NB4 (cell line): ENCODE measurements at regions not wholly inside any gene's neighbourhood (a gene's known extent, or its start where the extent isn't known, plus 50 kb on each side); places are given as distances from the start of the nearest gene placed in this dataset.

Source experiments
- DNase-seq: peaks from one replicate; pipeline ENCODE4 v3.0.0; 2010; ENCODE audit warnings: low read depth
- H3K4me3 ChIP-seq: one replicate; pipeline ENCODE4 v1.5.1; 2011; ENCODE audit warnings: mild to moderate bottlenecking, low read depth, low read length, moderate library complexity
- MYC ChIP-seq: IDR thresholded peaks from 2 replicates; pipeline ENCODE4 v1.6.1; 2011; ENCODE audit warnings: low read depth, low read length
- POLR2A ChIP-seq: IDR thresholded peaks from 2 replicates; pipeline ENCODE4 v1.6.1; 2011; ENCODE audit warnings: mild to moderate bottlenecking; ENCODE audit not compliant: insufficient read length; ENCODE audit errors: extremely low read depth
- TF ChIP-seq, protein P1 (sequence below): IDR thresholded peaks from one replicate; pipeline ENCODE4 v1.5.1; 2012; ENCODE audit warnings: low read depth, low read length
- TF ChIP-seq, protein P2 (sequence below): IDR thresholded peaks from 2 replicates; pipeline ENCODE4 v1.6.1; 2011; ENCODE audit warnings: low read depth, low read length

DNA sequence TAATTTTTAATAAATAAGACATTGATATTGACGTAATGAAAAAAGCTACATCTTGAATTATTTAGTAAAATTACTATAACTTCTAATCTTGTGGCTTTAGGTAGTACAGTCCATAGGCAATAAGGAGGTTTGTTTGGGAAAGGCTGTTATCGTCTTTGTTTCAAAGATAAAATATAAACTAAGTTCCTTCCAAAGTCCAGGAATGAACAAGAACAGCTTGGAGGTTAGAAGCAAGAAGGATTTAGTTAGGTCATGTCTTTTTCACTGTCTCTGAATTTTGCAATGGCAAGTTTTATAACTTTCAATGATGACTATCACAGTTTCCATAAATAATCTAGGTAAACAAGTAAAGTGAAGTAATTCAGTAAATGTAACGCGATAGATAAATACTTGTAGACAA, 106.9 kb upstream of the OLFM3 start:
- H3K4me3 ChIP-seq = no peak overlapping the region
- TF ChIP-seq, protein P1, sequence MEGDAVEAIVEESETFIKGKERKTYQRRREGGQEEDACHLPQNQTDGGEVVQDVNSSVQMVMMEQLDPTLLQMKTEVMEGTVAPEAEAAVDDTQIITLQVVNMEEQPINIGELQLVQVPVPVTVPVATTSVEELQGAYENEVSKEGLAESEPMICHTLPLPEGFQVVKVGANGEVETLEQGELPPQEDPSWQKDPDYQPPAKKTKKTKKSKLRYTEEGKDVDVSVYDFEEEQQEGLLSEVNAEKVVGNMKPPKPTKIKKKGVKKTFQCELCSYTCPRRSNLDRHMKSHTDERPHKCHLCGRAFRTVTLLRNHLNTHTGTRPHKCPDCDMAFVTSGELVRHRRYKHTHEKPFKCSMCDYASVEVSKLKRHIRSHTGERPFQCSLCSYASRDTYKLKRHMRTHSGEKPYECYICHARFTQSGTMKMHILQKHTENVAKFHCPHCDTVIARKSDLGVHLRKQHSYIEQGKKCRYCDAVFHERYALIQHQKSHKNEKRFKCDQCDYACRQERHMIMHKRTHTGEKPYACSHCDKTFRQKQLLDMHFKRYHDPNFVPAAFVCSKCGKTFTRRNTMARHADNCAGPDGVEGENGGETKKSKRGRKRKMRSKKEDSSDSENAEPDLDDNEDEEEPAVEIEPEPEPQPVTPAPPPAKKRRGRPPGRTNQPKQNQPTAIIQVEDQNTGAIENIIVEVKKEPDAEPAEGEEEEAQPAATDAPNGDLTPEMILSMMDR = no peak
- TF ChIP-seq, protein P2, sequence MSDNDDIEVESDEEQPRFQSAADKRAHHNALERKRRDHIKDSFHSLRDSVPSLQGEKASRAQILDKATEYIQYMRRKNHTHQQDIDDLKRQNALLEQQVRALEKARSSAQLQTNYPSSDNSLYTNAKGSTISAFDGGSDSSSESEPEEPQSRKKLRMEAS = no peak
- no peak for TF ChIP-seq POLR2A
- TF ChIP-seq MYC = no peak
- DNase-seq = no peak

DNA sequence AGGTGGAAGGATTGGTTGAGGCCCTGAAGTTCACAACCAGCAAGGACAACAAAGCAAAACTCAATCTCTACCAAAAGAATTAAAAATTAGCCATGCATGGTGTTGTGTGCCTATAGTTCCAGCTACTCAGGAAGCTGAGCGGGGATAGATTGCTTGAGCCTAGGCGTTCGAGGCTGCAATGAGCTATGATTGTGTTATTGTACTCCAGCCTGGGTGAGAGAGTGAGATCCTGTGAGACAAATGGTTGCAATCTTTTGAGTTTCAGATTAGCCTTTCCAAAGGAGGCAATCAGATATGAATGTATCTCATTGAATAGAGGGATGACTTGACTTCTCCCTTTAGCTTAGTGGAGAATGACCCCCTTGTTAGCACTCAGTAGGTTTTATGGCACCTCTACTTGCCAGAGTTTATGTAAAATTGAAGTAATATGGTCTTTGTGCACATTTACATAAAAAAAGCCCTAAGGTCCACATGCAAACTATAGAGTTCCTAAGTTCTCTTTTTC, 105.6 kb upstream of the OLFM3 start:
- DNase-seq = no peak
- no peak overlapping the region for H3K4me3 ChIP-seq
- TF ChIP-seq, protein P2 = no peak
- TF ChIP-seq POLR2A (no peak), MYC (no peak)
- TF ChIP-seq, protein P1 = no peak

DNA sequence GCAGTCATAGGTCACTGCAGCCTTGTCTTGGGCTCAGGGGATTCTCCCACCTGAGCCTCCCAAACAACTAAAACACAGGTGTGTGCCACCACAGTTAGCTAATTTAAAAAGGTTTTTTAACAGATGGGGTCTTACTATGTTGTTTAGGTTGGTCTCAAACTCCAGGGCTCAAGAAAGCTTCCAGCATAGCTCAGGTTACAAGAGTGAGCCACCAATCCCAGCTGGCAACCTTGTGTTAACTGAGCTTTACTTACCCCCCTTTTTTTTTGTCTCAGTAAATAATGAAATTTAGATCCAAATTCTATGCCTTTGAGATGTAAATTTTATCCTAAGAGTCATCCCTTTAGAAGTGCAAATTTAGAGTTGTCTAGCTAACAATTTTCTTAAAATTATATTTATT, 103.9 kb upstream of the OLFM3 start:
- no peak for DNase-seq
- TF ChIP-seq MYC (no peak), POLR2A (no peak)
- TF ChIP-seq, protein P1 = no peak
- TF ChIP-seq, protein P2 = no peak
- H3K4me3 ChIP-seq = no peak overlapping the region

DNA sequence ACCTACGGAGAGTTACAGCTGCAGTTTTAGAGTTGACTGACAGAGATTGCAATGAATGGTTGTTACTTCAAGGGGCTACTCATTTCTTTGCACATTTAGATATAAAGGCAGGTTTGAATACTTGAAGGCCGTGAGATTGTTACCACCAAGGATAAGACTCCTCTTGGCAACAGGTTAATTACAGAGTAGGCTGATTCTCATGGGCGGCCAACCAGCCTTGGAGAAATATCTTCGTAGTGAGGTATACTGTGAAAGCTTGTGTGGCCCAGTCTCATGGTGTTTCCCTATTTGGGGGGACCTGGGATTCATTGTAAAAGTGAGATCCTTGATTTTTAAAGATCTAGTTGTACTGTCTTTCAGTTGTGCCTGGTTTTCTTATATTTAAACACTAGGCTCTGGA, 103.2 kb upstream of the OLFM3 start:
- no peak for TF ChIP-seq POLR2A
- TF ChIP-seq, protein P1 = no peak
- TF ChIP-seq, protein P2 = no peak
- TF ChIP-seq MYC = no peak
- H3K4me3 ChIP-seq = no peak overlapping the region
- DNase-seq = no peak

DNA sequence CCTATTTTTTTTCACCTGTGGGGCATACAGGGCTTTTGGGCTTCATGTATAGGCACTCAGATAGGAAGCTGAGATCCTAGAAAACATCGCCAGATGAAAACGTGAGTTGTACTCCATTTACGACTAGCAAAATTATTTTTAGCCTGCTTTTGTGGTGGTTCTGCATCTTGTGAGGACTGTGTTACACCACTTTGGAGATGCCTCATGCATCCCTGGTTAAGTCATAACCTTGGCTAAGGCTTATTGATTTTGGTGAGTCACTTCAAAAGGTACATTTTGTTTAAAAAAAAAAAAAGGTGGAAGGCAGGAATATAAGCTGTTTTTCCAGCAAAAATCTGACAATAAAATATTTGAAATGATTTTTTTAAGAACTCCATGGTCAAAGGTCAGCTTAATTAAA, 101.8 kb upstream of the OLFM3 start:
- no peak for DNase-seq
- no peak for TF ChIP-seq MYC
- no peak for TF ChIP-seq POLR2A
- TF ChIP-seq, protein P1 = no peak
- TF ChIP-seq, protein P2 = no peak
- no peak overlapping the region for H3K4me3 ChIP-seq
